Mononuclear cell (primary cell): ENCODE measurements at regions not wholly inside any gene's neighbourhood (a gene's known extent, or its start where the extent isn't known, plus 50 kb on each side); places are given as distances from the start of the nearest gene placed in this dataset.

ENCODE experiments used
- H3K27me3 ChIP-seq: 2 replicates; pipeline ENCODE4 v1.6.0; 2011; ENCODE audit warnings: low read length, control low read depth; ENCODE audit not compliant: insufficient read depth
- H3K4me1 ChIP-seq: 2 replicates; pipeline ENCODE4 v1.5.1; 2011; ENCODE audit warnings: mild to moderate bottlenecking, low read length, control low read depth; ENCODE audit not compliant: insufficient read depth
- H3K4me3 ChIP-seq: 2 replicates; pipeline ENCODE4 v1.5.1; 2011; ENCODE audit warnings: mild to moderate bottlenecking, low read length, moderate library complexity
- H3K9me3 ChIP-seq: 2 replicates; pipeline ENCODE4 v1.5.1; 2011; ENCODE audit warnings: low read depth, mild to moderate bottlenecking, control low read depth, low read length

GRCh38 chr10:63770523-63770922 lies 249.3 kb downstream of the REEP3 start:
- H3K4me3 ChIP-seq = no peak overlapping the region
- no peaks in the 10 kb centered on the region for H3K4me1 ChIP-seq
- no peaks in the 10 kb centered on the region for H3K9me3 ChIP-seq
- peaks cover 1% of the 10 kb centered on the region for H3K27me3 ChIP-seq

- peaks cover 8% of the 10 kb centered on the region for H3K27me3 ChIP-seq
- no peak overlapping the region for H3K4me3 ChIP-seq
- H3K4me1 ChIP-seq = no peaks in the 10 kb centered on the region
- no peaks in the 10 kb centered on the region for H3K9me3 ChIP-seq
These were observed 251.3 kb downstream of the REEP3 start for GRCh38 chr10:63772491-63772890.

- no peak overlapping the region for H3K4me3 ChIP-seq
- no peaks in the 10 kb centered on the region for H3K4me1 ChIP-seq
- no peaks in the 10 kb centered on the region for H3K9me3 ChIP-seq
- H3K27me3 ChIP-seq = peaks cover 8% of the 10 kb centered on the region
These were observed 251.9 kb downstream of the REEP3 start for GRCh38 chr10:63773106-63773505.

- Histone ChIP-seq H3K4me1 (no peaks in the 10 kb centered on the region), H3K4me3 (no peak overlapping the region), H3K27me3 (peaks cover 8% of the 10 kb centered on the region), H3K9me3 (no peaks in the 10 kb centered on the region)
These were observed 252.8 kb downstream of the REEP3 start for GRCh38 chr10:63773962-63774361.

- Histone ChIP-seq H3K9me3 (no peaks in the 10 kb centered on the region), H3K27me3 (peaks cover 8% of the 10 kb centered on the region), H3K4me3 (no peak overlapping the region), H3K4me1 (no peaks in the 10 kb centered on the region)
These were observed 258.9 kb downstream of the REEP3 start for GRCh38 chr10:63780101-63780500.

GRCh38 chr10:63781226-63781625 lies 260.0 kb downstream of the REEP3 start:
- H3K27me3 ChIP-seq = peaks cover 4% of the 10 kb centered on the region

GRCh38 chr10:63783882-63784281 lies 262.7 kb downstream of the REEP3 start:
- Histone ChIP-seq H3K4me1 (no peaks in the 10 kb centered on the region), H3K27me3 (peaks cover 4% of the 10 kb centered on the region)

More at GRCh38 chr10:63781226-63781625, 260.0 kb downstream of the REEP3 start:
- no peaks in the 10 kb centered on the region for H3K9me3 ChIP-seq
- no peaks in the 10 kb centered on the region for H3K4me1 ChIP-seq
- H3K4me3 ChIP-seq = no peak overlapping the region

GRCh38 chr10:63788152-63788821 lies 267.1 kb downstream of the REEP3 start:
- Histone ChIP-seq H3K9me3 (no peaks in the 10 kb centered on the region), H3K4me1 (no peaks in the 10 kb centered on the region), H3K4me3 (no peak overlapping the region), H3K27me3 (peaks cover 4% of the 10 kb centered on the region)

More at GRCh38 chr10:63783882-63784281, 262.7 kb downstream of the REEP3 start:
- H3K4me3 ChIP-seq = no peak overlapping the region
- no peaks in the 10 kb centered on the region for H3K9me3 ChIP-seq

- no peaks in the 10 kb centered on the region for H3K4me1 ChIP-seq
- H3K27me3 ChIP-seq = no peaks in the 10 kb centered on the region
- no peaks in the 10 kb centered on the region for H3K9me3 ChIP-seq
- no peak overlapping the region for H3K4me3 ChIP-seq
These were observed 274.1 kb downstream of the REEP3 start for GRCh38 chr10:63795094-63795860.

GRCh38 chr10:63798599-63799498 lies 277.6 kb downstream of the REEP3 start:
- Histone ChIP-seq H3K27me3 (peaks cover 3% of the 10 kb centered on the region), H3K4me1 (no peaks in the 10 kb centered on the region), H3K4me3 (no peak overlapping the region), H3K9me3 (no peaks in the 10 kb centered on the region)

GRCh38 chr10:63799521-63800300 lies 278.5 kb downstream of the REEP3 start:
- H3K4me1 ChIP-seq = no peaks in the 10 kb centered on the region
- no peaks in the 10 kb centered on the region for H3K9me3 ChIP-seq
- H3K27me3 ChIP-seq = peaks cover 3% of the 10 kb centered on the region
- H3K4me3 ChIP-seq = no peak overlapping the region

- Histone ChIP-seq H3K4me1 (no peaks in the 10 kb centered on the region), H3K9me3 (no peaks in the 10 kb centered on the region), H3K4me3 (no peak overlapping the region), H3K27me3 (peaks cover 3% of the 10 kb centered on the region)
These were observed 280.0 kb downstream of the REEP3 start for GRCh38 chr10:63801166-63801565.

GRCh38 chr10:63806330-63806729 lies 285.1 kb downstream of the REEP3 start:
- no peaks in the 10 kb centered on the region for H3K27me3 ChIP-seq
- H3K4me3 ChIP-seq = no peak overlapping the region
- H3K4me1 ChIP-seq = no peaks in the 10 kb centered on the region
- H3K9me3 ChIP-seq = peaks cover 6% of the 10 kb centered on the region

- H3K27me3 ChIP-seq = no peaks in the 10 kb centered on the region
- no peaks in the 10 kb centered on the region for H3K4me1 ChIP-seq
- H3K9me3 ChIP-seq = peaks cover 2% of the 10 kb centered on the region
- no peak overlapping the region for H3K4me3 ChIP-seq
These were observed 291.3 kb downstream of the REEP3 start for GRCh38 chr10:63812501-63812900.
